HFF-Myc (cell line): ENCODE measurements at regions not wholly inside any gene's neighbourhood (a gene's known extent, or its start where the extent isn't known, plus 50 kb on each side); places are given as distances from the start of the nearest gene placed in this dataset.

Source experiments
- DNase-seq: peaks from one replicate; pipeline ENCODE4 v3.0.0-alpha.2; 2011; ENCODE audit warnings: low read depth; ENCODE audit errors: extremely low read depth
- H3K4me3 ChIP-seq: replicated peaks from 2 replicates; pipeline ENCODE4 v1.5.1; 2011; ENCODE audit warnings: low read depth, mild to moderate bottlenecking, control low read depth, low read length
- TF ChIP-seq, protein P1 (sequence below): IDR thresholded peaks from 2 replicates; pipeline ENCODE4 v1.5.1; 2012; ENCODE audit warnings: mild to moderate bottlenecking, low read depth, low read length, control low read depth; ENCODE audit errors: missing control alignments

GRCh38 chr5:27216367-27216950 is 178.1 kb upstream of the CDH9 start:
- H3K4me3 ChIP-seq, result no peak overlapping the region
- TF ChIP-seq, protein P1, sequence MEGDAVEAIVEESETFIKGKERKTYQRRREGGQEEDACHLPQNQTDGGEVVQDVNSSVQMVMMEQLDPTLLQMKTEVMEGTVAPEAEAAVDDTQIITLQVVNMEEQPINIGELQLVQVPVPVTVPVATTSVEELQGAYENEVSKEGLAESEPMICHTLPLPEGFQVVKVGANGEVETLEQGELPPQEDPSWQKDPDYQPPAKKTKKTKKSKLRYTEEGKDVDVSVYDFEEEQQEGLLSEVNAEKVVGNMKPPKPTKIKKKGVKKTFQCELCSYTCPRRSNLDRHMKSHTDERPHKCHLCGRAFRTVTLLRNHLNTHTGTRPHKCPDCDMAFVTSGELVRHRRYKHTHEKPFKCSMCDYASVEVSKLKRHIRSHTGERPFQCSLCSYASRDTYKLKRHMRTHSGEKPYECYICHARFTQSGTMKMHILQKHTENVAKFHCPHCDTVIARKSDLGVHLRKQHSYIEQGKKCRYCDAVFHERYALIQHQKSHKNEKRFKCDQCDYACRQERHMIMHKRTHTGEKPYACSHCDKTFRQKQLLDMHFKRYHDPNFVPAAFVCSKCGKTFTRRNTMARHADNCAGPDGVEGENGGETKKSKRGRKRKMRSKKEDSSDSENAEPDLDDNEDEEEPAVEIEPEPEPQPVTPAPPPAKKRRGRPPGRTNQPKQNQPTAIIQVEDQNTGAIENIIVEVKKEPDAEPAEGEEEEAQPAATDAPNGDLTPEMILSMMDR, result no peak
- no peak for DNase-seq

DNA sequence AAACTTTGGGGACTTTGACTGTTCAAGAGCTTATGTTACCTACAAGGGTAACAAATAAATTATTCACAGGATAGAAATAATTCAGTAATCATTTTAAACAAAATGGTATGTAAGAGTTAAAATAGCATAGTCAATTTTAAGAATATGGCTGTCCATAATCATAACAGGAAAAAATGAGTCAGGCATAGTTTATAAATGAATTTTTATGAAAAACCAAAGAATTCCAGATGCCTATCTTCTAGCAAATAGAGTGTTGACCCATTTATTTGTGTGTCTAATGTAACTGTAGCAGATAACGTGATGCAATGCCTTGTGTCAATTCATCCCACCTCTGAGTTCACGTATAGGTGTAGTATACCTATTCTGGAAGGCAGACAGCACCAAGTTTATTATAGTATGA is 169.7 kb upstream of the CDH9 start:
- DNase-seq, result no peak
- TF ChIP-seq, protein P1, result no peak
- no peak overlapping the region for H3K4me3 ChIP-seq

GRCh38 chr5:27191786-27192510 is 153.6 kb upstream of the CDH9 start:
- TF ChIP-seq, protein P1, result no peak
- DNase-seq, result no peak
- no peak overlapping the region for H3K4me3 ChIP-seq

GRCh38 chr5:27172693-27173092 is 134.3 kb upstream of the CDH9 start:
- TF ChIP-seq, protein P1, result no peak
- DNase-seq, result no peak
- H3K4me3 ChIP-seq, result no peak overlapping the region

GRCh38 chr5:27171761-27172261 is 133.4 kb upstream of the CDH9 start:
- H3K4me3 ChIP-seq, result no peak overlapping the region
- TF ChIP-seq, protein P1, result no peak
- DNase-seq, result no peak

- TF ChIP-seq, protein P1, result no peak
- DNase-seq, result no peak
- no peak overlapping the region for H3K4me3 ChIP-seq
Measured at GRCh38 chr5:27158775-27159174, 120.4 kb upstream of the CDH9 start.
